GM12875 (cell line): ENCODE measurements at regions not wholly inside any gene's neighbourhood (a gene's known extent, or its start where the extent isn't known, plus 50 kb on each side); places are given as distances from the start of the nearest gene placed in this dataset.

Source experiments
- H3K4me3 ChIP-seq: one replicate; pipeline ENCODE4 v1.5.1; 2011; ENCODE audit warnings: low read depth, low read length, control low read depth
- TF ChIP-seq, protein P1 (sequence below): IDR thresholded peaks from 2 replicates; pipeline ENCODE4 v1.5.1; 2011; ENCODE audit warnings: low read depth, mild to moderate bottlenecking, control low read depth, inconsistent platforms, low read length, moderate library complexity, borderline replicate concordance; ENCODE audit not compliant: insufficient read depth

DNA sequence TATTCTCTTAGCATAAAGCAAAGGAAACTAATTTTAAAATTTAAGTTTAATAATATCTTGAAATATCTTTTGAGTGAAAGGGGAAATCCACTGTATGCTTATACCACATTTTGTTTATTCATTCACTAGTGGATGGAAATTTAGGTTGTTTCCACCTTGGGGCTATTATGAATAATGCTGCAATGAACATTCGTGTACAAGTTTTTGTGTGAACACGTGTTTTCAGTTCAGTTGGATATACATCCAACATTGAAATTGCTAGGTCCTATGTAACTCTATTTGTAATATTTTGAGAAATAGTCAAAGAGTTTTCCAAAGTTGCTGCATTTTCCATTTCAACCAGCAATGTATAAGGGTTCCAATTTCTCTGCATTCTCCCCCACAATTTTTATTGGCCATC lies 83.7 kb upstream of the ETV6 start:
- H3K4me3 ChIP-seq: no peak overlapping the region
- TF ChIP-seq, protein P1, sequence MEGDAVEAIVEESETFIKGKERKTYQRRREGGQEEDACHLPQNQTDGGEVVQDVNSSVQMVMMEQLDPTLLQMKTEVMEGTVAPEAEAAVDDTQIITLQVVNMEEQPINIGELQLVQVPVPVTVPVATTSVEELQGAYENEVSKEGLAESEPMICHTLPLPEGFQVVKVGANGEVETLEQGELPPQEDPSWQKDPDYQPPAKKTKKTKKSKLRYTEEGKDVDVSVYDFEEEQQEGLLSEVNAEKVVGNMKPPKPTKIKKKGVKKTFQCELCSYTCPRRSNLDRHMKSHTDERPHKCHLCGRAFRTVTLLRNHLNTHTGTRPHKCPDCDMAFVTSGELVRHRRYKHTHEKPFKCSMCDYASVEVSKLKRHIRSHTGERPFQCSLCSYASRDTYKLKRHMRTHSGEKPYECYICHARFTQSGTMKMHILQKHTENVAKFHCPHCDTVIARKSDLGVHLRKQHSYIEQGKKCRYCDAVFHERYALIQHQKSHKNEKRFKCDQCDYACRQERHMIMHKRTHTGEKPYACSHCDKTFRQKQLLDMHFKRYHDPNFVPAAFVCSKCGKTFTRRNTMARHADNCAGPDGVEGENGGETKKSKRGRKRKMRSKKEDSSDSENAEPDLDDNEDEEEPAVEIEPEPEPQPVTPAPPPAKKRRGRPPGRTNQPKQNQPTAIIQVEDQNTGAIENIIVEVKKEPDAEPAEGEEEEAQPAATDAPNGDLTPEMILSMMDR: no peak

DNA sequence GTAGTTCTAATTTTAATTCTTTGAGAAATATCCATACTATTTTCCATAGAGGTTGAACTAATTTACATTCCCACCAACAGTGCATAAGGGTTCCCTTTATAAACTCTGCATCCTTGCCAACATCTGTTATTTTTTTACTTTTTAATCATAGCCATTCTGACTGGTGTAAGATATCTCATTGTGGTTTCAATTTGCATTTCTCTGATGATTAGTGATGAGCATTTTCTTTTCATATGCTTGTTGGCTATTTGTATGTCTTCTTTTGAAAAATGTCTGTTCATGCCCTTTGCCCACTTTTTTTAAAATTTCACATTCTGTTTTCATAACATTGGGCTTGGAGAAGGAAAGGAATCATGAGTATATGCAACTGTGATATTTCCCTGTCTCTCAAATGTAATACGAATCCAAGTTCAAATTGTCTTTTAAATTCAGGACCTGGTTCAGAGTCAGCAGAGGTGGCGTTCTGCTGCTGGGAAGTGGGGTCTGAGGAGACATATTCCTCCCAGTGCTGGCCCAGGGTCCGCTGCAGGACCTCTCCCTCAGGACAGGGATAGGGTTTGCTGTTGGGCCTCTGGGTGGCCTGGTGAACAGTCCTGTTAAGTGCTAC lies 81.2 kb upstream of the ETV6 start:
- H3K4me3 ChIP-seq: no peak overlapping the region
- TF ChIP-seq, protein P1: no peak

DNA sequence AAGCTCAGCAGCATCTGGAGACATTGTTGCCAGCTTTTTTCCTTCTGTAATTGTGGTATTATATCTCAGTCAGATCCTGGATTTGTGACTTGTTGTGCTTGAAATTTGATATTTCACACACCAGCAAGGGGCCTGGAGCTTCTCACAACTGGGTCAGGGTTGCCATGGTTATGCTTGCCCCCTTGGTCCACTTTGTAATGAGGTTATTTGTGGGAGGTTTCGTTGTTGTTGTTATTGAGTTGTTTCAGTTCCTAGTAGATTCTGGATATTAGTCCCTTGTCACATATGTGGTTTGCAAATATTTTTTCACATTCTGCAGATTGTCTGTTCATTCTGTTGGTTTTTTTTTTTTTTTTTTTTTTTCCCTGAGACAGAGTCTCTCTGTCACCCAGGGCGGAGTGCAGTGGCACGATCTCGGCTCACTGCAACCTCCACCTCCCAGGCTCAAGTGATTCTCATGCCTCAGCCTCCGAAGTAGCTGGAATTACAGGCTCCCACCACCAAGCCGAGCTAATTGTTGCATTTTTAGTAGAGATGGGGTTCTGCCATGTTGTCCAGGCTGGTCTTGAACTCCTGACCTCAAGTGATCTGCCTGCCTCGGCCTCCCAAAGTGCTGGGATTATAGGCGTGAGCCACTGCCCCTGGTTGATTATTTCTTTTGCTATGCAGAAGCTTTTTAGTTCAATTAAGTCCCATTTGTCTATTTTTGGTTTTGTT lies 80.6 kb upstream of the ETV6 start:
- no peak overlapping the region for H3K4me3 ChIP-seq
- TF ChIP-seq, protein P1: no peak

DNA sequence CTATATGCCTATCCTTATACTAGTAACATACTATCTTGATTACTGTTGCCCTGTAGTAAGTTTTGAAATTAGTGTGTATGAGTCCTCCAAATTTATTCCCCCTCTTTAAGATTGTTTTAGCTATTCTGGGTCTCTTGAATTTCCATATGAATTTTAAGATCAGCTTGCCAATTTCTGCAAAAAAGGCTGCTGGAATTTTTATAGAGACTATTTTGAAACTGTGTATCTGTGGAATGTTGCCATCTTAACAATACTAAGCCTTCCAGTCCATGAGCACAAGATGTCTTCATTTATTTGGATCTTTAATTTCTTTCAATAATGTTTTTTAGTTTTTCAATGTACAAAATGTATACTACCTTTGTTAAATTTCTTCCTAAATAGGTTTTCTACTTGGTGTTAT lies 79.8 kb upstream of the ETV6 start:
- no peak overlapping the region for H3K4me3 ChIP-seq
- TF ChIP-seq, protein P1: no peak

DNA sequence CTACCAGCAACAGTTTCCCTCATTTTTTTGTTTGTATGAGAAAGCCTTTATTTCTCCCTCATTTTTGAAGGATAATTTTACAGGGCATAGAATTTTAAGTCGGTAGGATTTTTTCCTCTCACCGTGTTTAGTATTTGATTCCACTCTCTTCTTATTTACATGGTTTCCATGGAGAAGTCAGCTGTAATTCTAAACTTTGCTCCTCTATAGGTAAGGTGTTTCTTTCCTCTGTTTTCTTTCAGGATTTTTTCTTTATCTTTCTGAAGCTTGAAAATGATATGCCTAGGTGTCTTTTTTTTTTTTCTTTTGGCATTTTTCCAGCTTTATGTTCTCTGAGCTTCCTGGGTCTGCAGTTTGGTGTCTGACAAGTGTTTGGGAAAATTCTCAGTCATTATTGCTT lies 75.6 kb upstream of the ETV6 start:
- H3K4me3 ChIP-seq: no peak overlapping the region
- TF ChIP-seq, protein P1: no peak

DNA sequence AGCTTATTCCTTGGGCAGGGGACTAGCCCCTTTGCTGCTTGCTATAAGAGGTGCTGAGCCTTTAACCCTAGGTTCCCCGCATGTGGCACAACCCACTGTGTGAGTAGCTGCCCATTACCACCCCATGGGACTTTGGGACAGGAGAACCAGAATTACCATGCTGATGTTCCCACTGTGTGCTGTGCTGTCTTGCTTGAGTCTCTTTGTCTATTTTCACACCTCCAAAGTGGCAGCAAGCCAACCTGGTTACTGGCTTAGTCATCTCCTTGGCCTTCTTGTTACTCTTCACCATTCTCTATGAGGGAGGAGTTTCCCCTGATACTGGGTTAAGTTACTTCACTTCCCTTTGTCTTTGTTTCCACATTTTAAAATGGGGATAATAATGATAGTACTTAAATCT lies 73.4 kb upstream of the ETV6 start:
- no peak overlapping the region for H3K4me3 ChIP-seq
- TF ChIP-seq, protein P1: no peak

DNA sequence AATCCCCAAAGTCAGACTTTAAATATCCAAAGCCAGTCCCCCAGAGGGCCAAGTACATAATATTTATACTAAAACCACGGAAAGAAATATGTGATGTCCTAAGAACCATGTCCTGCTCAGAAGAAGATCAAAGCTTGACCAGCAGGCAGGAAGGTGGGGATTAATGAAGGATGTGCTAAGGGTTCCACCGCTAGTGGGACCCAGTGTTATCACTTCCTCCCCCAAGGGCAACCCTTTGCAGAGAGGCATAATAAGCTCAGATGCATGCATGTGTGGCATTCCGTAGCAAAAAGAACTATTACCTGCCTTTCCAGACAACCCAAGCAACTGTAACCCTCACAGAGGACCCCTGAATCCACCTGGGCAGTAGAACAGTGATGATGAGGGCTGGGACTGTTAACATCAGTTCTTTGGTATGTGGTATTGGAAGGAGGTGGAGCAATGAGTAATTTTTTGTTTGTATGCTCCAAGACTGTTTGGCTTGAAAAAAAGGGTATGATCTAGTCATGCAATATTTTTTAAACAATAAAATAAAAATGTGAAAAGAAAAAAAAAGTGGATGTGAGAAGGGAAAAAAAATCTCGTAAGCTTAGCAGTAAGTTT lies 71.7 kb upstream of the ETV6 start:
- no peak overlapping the region for H3K4me3 ChIP-seq
- TF ChIP-seq, protein P1: no peak; the same call in 1 of the 2 replicates
